HK-2 (cell line): ENCODE measurements at regions not wholly inside any gene's neighbourhood (a gene's known extent, or its start where the extent isn't known, plus 50 kb on each side); places are given as distances from the start of the nearest gene placed in this dataset.
"Not testable (repeated sequence)": the region's sequence is repeated elsewhere in the genome, so short reads cannot be mapped to it uniquely, and the experiment has no call there.

ENCODE experiments used
- DNase-seq: peaks from one replicate; pipeline ENCODE4 v3.0.0-alpha.2; 2018; ENCODE audit not compliant: unreplicated experiment

DNA sequence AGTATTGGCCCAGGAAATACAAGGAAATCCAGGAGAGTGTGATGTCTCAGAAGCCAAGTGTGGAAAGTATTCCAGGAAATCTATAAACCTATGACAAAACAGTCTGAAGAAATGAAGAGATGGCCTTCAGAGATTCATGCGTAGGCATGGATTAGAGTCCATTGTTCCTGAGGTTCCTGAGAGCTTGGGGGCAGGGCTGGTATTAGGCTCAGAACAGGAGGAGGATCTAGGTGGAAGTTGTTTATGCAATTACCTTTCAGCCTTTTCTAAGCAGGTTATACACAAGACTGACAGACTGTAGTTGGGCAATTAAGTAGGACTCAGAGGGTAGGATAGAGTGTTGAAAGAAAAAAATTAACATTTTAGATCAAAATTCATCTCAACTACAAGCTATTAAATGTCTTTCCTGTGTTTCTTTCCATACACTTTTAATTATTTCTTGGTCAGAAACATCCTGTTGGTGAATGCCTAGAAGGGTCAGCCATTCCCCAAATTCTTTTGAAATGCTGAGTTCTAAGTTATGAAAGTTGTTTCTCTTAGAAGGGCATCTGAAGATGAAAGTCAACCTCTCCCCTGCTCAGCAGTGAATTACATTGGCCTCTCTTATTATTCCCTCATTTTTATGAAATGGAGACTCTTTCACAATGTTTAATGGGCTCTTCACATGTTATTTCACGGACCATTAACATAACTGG is 201.2 kb upstream of the MYLIP start:
- DNase-seq = no peak

DNA sequence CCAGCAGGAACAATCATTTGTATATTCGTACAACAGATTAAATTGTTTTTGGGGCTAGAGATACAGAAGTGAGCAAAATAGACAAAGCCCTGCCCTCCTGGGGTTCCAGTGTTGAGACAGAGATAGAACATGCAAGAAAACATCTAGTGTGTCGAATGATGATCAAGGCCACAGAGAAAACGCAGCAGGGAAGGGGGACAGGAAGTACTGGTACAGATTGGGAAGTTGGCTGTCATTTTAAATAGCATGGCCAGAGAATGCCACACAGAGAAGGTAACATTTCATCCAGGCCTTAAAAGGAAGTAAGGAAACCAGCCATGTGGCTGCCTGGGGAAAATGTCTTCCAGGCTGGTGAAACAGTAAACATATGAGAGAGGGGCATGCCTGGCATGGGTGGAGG is 202.6 kb upstream of the MYLIP start:
- no peak for DNase-seq

DNA sequence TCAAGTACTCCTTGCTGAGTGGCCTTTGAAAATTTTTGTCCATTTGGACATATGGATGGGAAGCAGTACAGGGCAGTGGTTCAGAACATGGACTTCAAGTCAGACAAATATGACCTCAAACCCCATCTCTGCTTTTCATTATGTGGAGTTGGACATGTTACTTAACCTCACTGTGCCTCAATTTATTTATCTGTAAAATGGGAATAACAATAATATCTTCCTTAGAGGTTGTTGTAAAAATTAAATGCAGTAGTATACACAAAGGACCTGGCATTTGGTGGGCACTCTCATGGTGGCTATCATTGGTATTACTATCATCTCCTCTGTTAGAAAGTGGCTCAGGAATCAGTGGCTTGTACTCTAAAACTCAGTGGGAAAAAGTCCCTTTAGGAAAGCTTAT is 204.0 kb upstream of the MYLIP start:
- DNase-seq = no peak

DNA sequence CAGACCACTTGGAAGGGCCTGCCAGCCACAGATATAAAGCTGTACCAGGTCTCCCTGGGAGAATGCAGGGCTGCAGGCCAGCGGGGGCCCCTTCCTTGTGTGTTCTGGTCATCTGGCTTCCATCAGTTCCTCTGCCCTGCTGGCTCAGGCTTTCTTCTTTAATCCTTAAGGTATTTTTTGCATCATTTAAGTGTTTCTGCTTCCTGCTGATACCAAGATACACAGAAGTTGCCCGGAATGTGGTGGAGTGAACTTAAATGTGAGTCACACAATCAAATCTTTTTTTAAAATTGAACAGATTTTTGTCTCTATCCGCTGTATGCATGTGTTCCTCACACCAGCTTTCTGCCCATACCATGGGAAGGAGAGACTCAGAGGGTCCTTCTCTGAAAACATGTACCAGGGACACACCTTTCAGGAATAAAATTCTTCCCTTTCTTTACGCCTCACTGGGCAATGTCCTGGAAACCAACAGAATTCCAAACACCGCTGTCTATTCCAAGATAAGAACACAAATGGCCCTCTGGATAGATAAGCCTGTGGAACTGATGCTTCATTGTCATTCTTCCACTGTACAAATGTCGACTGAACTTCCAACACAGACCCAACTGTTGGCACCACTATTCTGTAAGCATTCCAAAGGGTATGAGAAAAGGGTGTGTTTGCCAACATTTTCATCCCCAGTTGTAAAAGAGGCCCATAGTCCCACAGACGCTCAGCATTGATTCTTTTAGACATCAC is 206.2 kb upstream of the MYLIP start:
- DNase-seq = no peak

DNA sequence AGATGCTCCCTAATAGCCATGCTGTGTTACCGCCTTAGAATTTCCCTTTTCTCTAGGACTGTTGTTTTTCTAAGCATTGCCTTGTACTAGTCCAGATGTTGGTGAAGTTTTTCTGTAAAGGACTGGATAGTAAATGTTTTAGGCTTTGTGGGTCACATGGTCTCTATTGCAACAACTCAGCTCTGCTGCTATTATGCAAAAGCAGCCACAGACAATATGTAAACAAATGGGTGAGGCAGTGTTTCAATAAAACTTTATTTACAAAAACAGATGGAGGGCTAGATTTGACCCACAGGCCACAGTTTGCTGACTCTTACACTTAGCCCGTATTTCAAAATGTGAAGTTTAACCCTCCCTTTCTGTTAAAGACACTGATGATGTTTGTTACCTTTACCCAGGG is 207.6 kb upstream of the MYLIP start:
- no peak for DNase-seq

DNA sequence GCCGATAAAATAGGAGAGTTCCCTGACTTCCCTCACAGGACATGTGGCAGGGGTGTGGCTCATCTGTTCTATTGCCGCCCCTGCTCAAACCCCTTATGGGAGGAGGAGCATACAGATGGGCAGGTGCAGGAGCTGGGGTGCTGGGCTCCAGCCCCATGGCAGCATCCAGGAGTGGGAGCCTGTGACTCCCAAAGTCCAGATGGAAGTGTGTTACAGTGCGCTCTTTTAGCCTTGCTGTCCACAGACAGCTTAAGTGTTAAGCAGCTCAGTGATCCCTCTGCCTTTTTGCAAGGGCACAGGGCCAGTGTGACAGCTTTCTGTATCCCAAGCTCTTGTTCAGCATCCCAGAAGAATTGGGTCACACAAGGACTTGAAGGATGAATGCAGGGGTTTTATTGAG is 212.3 kb upstream of the MYLIP start:
- DNase-seq = no peak

DNA sequence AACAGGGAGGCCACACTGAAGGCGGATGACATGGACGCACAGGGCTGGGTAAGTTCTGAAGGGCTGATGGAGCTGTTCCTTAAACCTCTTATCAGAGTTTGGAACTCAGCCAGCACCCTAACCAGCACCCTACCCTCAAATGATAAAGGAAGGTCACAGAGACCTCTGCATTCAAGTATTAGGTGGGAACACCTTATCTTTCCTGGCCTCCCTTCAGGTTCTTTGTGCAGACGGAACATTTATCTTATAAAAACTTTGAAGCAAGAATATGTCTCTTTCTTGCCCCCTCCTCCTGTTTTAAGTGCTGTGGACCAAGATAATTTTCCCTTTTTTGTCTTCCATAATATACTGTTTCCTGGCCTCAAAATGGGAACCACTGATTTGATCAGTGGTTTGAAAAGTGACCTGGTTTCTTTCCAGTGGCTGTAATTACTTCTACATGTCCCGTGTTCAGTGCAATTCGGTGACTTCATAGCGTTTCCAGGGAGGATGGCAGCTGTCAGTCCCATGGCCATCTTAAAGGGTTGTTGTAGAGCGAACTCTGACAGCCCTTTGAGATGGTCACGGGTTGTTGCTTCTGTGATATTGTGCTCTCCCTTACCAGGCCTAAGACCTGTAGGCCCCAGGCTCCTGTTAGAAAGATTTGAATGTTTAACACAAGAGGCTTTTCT is 213.2 kb upstream of the MYLIP start:
- DNase-seq = no peak

DNA sequence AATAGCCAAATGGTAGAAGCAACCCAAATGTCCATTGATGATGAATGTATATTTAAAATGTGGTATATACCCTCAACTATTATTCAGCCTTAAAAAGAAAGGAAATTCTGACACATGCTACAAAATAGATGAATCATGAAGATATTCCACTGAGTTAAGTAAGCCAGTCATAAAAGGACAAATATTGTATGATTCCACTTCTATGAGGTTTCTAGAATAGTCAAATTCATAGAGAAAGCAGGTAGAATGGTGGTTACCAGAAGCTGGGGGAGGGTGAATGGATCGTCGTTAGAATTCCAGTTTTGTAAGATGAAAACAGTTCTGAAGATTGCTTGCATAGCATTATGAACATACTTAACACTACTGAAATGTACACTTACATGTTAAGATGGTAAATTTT is 214.3 kb upstream of the MYLIP start:
- DNase-seq = no peak

DNA sequence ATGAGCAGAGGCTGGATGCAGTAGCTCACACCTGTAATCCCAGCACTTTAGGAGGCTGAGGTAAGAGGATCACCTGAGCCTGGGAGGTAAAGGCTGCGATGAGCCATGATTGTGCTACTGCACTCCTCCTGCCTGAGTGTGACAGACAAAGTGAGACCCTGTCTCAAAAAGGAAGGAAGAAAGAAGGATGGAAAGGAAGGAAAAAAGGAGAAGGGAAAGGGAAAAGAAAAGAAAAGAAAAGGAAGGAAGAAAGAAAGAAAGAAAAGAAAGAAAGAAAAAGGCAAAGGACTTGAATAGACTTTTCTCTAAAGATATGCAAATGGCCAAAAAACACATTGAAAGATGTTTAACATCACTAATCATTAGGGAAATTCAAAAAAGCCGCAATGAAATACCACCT is 215.3 kb upstream of the MYLIP start:
- DNase-seq = no peak

DNA sequence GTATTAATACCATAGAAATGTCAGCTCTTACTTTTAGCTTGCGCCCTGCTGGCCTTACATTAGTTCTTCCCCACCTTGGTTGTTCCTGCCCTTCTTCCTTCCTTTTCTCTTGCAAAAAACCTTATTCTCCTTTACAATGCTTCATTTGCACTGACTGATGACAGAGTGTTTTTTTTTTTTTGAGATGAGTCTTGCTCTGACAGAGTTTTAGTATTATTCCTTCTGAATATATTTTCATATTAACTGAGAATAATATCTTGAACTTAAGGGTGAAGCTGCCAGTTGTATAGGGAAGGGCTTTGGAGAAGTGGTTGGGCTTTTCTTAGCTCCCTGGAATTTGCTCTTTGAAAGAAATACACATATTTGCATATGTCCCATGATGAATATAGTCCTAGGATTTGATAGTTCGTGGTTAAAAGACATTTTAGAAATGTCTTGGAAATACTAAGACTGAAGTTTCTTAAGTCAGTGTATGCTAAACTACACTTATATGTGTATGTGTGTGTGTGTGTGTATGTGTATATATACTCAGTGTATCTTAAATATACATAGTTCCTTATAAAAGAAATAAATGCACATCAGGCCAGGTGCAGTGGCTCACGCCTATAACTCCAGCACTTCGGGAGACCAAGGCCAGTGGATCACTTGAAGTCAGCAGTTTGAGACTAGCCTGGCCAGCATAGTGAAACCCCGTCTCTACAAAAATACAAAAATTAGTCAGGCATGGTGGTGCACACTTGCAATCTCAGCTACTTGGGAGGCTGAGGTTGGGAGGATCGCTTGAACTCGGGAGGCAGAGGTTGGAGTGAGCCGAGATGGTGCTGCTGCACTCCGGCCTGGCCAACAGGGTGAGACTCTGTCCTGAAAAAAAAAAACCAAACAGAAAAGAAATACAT is 216.1 kb upstream of the MYLIP start:
- DNase-seq = no peak

DNA sequence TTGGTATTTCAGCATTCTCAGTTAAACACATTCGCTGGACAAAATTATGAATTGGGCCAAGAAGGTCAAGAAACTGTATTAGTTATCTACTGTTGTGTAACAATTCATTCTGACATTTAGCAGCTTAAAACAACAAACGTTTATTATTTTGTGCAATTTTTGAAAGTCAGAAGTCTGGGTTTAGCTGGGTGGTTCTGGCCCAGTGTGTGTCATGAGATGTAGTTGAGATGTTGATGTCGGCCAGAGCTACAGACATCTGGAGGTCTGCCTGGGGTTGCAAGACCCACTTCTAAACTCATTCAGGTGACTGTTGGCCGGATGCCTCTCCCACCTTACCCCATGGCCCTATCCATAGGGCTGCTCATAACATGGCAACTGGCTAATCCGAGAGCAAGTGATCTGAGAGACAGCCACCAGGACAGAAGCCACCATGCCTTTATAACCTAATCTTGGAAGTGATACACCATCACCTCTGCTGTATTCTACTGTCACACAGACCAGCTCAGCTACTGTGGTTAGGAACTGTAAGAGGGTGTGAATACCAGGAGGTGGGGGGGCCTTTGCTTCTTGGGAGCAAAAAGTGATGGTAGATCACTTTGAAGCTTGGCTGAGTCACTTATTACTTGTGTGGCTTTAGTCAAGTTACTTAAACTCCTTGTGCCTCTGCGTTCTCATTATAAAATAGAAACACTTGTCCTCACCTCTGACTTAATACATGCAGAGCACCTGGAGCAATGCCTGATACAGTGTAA is 217.0 kb upstream of the MYLIP start:
- no peak for DNase-seq

DNA sequence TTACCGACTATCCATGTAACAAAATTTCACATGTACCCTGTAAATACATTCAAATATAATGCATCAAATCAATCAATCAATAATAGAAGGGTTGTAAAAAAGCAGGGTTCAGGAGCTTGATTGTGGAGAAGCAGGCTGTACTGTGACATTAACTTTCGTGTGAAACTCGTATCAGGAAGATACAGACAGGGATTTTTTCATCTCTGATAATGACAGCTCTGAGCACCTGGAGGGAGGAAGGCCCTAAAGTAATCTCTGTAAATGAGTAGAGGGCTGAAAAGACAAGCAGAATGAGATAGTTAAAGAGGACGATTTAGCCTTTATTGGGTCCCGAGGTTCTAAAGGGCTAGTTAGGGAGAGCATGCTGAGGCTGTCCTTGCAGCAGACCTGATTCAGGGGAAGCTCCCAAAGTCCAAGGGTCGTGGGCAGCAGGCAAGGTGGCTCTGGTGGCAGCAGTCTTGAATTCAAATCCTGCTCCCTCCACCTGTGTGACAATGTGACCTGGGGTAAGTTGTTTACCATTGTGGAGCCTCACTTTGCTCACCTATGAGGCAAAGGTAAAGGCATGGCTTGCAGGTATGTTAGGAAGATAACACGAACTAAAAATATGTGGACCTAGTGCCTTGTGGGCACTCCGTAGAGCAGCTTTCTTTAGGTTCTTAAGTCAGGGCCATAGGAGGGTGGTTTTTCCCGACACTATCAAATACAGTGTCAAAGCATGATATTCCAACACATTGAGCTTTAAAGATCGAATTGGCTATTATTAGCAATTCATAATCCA is 219.4 kb upstream of the MYLIP start:
- no peak for DNase-seq

DNA sequence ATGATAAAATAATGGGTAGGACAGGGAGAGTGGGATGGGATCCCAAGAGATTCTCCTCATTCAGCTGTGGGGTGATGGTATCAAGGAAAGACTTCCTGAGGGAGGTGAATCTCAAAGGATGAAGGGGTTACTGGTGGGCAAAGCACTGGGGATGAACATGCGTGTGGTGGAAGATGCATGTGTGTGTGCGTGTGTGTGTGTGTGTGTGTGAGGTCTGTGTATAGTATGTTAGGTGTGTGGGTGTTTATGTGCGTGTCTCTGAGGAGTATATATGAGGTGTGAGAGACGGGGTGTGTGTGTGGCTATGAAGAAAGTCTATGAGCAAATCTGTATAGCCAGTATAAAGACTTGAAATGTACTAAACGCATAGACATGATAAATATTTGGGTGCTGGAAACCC is 220.0 kb upstream of the MYLIP start:
- no peak for DNase-seq

DNA sequence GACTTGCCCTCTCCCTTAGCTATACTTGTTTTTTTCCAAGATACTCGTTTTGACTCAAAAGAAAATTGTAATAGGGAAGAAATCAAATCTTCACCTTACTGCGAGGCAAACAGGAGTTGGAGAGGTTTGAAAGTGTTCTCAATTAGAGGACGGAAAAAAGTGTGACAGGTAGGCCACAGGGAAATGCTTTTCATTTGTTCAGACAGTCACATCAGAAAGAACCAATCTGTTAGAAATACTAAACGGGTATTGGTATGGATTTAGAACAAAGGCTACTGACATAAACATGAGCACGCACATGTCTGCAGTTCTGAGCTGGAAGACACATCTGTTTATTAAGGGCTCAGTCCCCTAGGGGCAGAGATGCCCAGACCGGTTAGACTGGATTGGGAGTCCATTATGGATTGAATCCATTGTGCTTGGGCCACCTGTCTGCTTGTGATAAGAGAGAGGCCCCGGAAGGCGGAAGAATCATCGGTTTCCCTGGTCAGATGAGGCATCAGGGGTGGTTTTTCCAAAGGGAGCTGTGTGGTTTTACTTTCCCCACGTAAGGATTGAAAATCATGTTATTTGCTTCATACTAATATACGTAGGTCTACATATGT is 220.9 kb upstream of the MYLIP start:
- DNase-seq = no peak

DNA sequence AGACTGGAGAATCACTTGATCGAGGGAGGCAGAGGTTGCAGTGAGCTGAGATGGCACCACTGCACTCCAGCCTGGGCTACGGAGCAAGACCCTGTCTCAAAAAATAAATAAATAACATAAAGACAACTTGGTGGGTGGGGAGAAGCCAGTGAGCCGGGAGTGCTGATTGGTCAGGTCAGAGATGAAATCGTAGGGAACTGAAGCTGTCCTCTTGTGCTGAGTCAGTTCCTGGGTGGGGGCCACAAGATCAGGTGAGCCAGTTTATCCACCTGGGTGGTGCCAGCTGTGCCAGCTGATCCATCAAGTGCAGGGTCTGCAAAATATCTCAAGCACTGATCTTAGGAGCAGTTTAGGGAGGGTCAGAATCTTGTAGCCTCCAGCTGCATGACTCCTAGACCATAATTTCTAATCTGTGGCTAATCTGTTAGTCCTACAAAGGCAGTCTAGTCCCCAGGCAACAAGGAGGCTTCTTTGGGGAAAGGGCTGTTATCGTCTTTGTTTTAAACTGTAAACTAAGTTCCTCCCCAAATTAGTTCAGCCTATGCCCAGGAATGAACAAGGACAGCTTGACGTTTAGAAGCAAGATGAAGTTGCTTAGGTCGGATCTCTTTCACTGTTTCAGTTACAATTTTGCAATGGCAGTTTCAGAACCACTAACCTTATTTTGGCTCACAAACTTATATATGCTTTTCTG is 221.5 kb upstream of the MYLIP start:
- DNase-seq = not testable (repeated sequence)

DNA sequence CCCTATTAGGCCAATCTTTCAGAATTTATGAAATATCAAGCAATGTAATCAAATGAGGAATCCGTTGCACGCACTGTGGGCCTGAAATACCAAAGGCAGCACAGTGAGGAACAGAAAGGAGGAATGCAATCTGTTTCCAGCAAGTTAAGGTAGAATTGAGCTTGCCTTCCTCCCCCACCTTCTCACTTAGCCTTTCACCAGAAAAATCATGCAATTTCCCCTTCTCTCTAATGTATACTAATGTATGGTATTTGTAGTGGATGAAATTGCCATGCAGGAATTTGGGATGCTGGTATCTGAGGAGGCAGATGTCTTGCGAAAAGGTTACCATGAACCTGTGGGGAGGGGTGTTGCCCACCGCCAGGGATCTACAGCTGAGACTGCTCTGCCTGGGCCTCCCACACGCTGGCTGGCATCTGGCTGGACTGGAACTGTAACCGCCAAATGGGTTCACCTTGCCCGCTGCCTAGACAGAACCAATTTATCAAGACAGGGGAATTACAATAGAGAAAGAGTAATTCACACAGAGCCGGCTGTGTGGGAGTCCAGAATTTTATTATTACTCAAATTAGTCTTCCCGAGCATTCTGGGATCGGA is 222.4 kb upstream of the MYLIP start:
- DNase-seq = no peak

DNA sequence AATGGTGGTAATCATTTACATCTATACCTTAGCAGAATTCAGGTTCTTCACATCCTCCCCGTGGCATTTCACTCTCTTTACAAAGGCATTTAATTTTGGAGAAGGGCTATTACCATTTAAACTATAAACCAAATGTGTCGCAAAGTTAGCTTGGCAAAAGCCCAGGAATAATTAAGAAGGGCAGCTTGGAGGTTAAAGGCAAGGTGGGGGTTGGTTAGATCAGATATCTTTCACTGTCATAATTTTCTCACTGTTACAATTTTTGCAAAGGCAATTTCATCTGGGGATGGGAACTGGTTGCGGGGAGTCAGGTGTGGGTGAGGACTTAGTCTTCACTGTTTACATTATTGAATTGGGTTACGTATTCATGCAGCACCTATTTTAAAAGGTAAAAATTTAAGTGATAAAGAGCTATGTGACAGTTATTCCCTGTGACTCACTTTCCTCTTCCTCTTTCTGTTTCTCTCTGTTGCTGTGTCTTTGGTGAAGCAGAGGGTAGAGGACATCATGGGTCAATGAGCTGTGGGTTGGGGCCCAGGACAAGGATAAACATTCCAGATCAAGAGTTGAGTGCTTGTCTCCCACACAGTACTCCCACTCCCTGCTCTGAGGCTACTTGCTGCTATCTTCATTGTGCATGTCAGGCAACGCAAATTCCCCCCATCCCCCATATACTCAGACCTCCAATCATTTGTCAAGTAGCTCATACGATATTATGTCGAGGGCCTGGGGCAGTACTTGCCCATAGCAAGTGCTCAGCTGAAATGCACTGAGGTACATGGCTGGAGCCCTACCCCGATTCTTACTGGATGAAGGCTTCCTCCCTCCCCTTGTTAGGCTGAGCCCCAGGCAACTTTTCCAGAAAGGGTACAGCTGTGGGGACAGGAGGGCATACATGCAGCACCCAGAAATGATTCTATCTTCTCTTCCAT is 223.1 kb upstream of the MYLIP start:
- no peak for DNase-seq
